Astrocyte of the spinal cord (primary cell): ENCODE measurements at regions not wholly inside any gene's neighbourhood (a gene's known extent, or its start where the extent isn't known, plus 50 kb on each side); places are given as distances from the start of the nearest gene placed in this dataset.

ENCODE experiments used
- DNase-seq: peaks from one replicate; pipeline ENCODE4 v3.0.0; 2011; ENCODE audit warnings: low read depth, low spot score
- H3K4me3 ChIP-seq: 2 replicates; pipeline ENCODE4 v1.5.1; 2011; ENCODE audit warnings: low read depth, mild to moderate bottlenecking, low read length, moderate library complexity
- in situ Hi-C: cut with HindIII; loops from 2 replicates; pipeline ENCODE4 v1.10.0; 2017; ENCODE audit warnings: low sequenced_read_pairs
- TF ChIP-seq, protein P1 (sequence below): IDR thresholded peaks from 2 replicates; pipeline ENCODE4 v1.5.1; 2012; ENCODE audit warnings: low read depth, mild to moderate bottlenecking, low read length, inconsistent platforms

DNA sequence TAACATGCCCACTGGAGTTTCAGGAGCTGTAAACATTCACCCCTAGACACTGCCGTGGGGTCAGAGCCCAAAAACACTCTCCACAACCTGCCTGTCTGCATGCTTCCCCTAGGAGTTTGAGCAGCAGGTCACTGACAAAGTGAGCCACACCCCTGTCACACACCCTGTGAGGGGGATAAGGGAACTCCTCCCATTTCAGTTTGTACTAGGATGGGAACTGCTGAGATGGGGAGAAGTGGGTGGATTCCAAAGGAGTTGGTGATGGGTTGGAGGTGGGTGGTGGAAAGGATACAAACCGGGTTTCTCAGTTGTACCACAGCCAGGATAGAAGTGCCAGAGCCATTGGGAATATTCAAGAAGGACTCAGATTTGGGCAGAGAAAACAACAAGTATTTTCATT, 140.2 kb downstream of the MIS18A start:
- in situ Hi-C loops = no loop called here
- TF ChIP-seq, protein P1, sequence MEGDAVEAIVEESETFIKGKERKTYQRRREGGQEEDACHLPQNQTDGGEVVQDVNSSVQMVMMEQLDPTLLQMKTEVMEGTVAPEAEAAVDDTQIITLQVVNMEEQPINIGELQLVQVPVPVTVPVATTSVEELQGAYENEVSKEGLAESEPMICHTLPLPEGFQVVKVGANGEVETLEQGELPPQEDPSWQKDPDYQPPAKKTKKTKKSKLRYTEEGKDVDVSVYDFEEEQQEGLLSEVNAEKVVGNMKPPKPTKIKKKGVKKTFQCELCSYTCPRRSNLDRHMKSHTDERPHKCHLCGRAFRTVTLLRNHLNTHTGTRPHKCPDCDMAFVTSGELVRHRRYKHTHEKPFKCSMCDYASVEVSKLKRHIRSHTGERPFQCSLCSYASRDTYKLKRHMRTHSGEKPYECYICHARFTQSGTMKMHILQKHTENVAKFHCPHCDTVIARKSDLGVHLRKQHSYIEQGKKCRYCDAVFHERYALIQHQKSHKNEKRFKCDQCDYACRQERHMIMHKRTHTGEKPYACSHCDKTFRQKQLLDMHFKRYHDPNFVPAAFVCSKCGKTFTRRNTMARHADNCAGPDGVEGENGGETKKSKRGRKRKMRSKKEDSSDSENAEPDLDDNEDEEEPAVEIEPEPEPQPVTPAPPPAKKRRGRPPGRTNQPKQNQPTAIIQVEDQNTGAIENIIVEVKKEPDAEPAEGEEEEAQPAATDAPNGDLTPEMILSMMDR = no peak

DNA sequence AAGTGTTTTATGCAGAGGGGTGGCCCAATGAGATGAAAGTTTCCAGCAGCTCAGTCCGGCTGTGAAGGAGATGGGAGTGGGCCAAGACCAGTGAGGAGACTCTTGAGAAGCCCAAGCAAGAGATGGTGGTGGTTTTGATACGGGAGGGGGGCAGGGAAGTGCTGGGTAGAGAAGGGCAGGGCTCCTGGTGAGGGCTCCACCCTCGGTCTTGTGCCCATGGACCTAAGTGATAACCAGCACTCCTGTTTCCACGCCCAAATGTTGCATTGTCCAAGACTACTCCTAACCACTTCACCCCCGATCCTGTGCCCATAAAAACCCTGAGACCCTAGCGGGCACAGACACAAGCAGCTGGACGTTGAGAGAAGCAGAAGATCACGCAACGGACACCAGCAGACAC, 140.9 kb downstream of the MIS18A start:
- DNase-seq = no peak
- H3K4me3 ChIP-seq = no peak overlapping the region
- in situ Hi-C loops = no loop called here
- TF ChIP-seq, protein P1 = no peak

More for the DNA sequence above, 140.2 kb downstream of the MIS18A start:
- no peak for DNase-seq
- H3K4me3 ChIP-seq = no peak overlapping the region

DNA sequence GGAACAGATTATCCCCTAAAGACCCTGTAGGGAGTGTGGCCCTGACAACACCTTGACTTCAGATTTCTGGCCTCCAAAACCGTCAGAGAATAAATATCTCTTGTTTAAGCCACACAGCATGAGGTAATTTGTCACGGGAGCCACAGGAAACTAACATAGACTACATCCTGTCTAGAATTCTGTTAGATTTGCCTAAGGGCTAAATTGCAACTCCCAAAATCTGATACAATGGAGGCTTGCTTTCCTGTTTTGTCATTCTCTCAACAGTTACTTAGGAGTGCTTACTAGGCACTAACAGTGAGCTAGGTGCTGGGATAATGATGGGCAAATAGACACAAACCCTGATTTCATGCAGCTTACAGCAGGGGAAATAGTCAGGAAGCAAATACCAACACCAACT, 141.6 kb downstream of the MIS18A start:
- no peak for DNase-seq
- in situ Hi-C loops = no loop called here
- TF ChIP-seq, protein P1 = no peak
- H3K4me3 ChIP-seq = no peak overlapping the region

DNA sequence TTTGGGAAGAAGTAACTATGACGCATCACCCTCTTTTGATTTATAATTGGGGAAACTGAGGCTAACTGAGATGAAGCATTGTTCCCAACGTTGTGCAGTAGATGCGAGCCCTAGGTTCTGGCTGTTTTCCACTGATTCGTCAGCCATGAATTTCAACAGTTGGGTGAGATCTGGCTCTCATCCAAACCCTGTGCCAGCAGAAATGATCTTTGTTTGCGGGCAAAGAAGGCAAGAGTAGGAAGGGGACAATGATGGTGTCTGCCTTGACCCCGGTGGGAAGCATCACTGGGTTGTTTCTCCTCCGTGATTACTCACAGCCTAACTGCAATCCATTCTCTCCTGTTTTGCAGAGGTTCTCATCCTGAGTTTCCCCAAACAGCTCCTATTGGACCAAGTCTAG, 142.3 kb downstream of the MIS18A start:
- no peak overlapping the region for H3K4me3 ChIP-seq
- no peak for DNase-seq
- TF ChIP-seq, protein P1 = no peak
- in situ Hi-C loops = no loop called here

DNA sequence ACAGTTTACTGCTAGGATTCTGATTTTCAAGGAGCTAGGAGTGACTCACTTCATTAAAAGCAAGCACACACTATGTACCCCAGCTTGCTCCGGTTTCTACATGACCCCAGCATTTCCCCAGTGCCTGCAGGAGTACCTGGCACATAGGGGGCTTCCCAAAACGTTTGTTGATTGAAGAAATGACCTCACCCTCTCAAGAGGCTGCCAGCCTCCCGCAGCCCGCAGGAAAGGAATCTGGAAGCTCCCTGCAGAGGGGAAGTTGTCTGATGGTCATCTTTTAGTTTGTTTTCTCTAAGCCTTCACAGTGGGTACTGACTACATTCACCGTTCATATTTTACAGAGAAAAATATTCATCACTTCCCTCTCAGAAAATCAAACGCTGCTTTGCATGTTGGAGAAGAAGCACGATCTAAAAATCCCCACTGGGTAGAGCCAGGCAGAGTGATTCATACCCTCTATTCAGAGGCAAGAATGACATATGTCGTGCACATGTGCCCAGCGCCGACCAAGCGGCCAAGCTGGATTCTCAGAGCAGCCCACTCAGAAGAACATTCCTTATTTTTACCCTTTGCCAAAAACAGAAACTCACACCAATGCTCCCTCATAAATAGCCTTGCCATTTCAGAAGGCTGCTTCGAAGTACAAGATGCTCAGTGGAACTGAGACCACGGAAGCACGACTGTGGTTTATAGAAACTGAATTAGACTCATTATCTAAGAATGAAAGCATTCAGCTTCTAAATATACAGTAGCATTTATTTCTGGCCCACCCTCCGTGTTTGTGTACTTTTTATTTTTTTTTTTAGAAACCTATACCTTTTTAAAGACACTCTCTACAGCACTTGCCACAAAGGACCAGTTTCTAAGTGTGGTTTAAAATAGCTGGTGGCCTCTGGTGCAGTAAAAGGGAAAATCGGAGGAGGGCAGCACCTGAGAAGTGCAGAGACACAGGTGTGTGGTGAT, 143.2 kb downstream of the MIS18A start:
- peak; percentile 71 for DNase-seq
- in situ Hi-C loops = no loop called here
- TF ChIP-seq, protein P1 = no peak
- no peak overlapping the region for H3K4me3 ChIP-seq

DNA sequence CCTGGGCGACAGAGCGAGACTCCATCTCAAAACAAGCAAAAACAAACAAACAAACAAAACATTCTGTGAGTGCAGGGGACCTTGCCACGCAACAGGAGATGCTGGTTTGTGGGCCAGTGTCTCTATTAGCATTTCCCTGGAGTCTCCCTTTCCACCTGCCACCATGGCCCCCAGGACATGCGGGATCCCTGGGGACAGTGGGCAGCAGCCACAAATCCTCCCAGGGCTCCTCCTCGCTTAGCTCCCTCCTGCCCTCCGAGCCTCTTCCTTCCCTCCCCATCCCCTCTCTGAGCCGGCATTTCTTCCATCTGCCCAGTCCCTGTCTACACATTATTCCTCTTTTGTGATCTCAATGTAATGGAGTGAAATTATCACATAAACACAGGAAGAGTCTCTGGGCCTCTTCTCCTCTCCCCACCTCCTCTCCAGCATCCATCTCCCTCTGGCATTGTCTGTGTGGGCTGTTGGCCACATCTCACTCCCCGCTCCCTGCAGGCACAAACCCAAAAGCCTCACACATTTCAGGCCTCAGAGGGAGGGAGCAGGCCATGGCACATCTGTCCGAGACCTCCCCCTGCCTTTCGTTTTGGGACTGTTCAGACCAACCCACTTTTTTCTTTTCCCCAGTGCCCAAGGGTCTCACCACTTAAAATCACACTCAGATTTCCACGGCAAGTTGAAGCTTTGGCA, 144.3 kb downstream of the MIS18A start:
- in situ Hi-C loops = no loop called here
- DNase-seq = no peak
- no peak overlapping the region for H3K4me3 ChIP-seq
- TF ChIP-seq, protein P1 = no peak
